MM.1S (cell line): ENCODE measurements at regions not wholly inside any gene's neighbourhood (a gene's known extent, or its start where the extent isn't known, plus 50 kb on each side); places are given as distances from the start of the nearest gene placed in this dataset.
"Not testable (repeated sequence)": the region's sequence is repeated elsewhere in the genome, so short reads cannot be mapped to it uniquely, and the experiment has no call there.

Experiments used
- EZH2 ChIP-seq: fragments of 300-600 bp; sonication (generic); optimal IDR thresholded peaks from 2 replicates; pipeline ENCODE3; 2017; ENCODE audit warnings: low read depth, mild to moderate bottlenecking, antibody characterized with exemption, low read length, mixed read lengths
- EZH2phosphoT487 ChIP-seq: fragments of 300-600 bp; sonication (generic); IDR thresholded peaks from 2 replicates; pipeline ENCODE4 v1.6.1; 2018; ENCODE audit warnings: antibody characterized with exemption, low read length
- TF ChIP-seq, protein P1 (sequence below): fragments of 300-600 bp; sonication (generic); IDR thresholded peaks from 2 replicates; pipeline ENCODE4 v1.5.1; 2016; ENCODE audit warnings: antibody characterized with exemption, low read length, mixed read lengths

DNA sequence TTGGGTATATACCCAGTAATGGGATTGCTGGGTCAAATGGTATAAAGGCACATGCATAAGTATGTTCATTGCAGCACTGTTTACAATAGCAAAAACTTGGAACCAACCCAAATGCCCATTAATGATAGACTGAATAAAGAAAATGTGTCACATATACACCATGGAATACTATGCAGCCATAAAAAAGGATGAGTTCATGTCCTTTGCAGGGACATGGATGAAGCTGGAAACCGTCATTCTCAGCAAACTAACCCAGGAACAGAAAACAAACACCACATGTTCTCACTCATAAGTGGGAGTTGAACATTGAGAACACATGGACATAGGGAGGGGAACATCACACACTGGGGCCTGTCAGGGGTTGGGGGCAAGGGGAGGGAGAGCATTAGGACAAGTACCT lies 224.5 kb upstream of the KIAA1217 start:
- TF ChIP-seq, protein P1, sequence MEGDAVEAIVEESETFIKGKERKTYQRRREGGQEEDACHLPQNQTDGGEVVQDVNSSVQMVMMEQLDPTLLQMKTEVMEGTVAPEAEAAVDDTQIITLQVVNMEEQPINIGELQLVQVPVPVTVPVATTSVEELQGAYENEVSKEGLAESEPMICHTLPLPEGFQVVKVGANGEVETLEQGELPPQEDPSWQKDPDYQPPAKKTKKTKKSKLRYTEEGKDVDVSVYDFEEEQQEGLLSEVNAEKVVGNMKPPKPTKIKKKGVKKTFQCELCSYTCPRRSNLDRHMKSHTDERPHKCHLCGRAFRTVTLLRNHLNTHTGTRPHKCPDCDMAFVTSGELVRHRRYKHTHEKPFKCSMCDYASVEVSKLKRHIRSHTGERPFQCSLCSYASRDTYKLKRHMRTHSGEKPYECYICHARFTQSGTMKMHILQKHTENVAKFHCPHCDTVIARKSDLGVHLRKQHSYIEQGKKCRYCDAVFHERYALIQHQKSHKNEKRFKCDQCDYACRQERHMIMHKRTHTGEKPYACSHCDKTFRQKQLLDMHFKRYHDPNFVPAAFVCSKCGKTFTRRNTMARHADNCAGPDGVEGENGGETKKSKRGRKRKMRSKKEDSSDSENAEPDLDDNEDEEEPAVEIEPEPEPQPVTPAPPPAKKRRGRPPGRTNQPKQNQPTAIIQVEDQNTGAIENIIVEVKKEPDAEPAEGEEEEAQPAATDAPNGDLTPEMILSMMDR = not testable (repeated sequence)
- TF ChIP-seq EZH2, EZH2phosphoT487: not testable (repeated sequence)
